Hematopoietic multipotent progenitor cell treated with erythropoietin and hydrocortisone succinate and interleukin-3 and kit ligand, for 17 days (in vitro differentiated cells): ENCODE measurements at regions not wholly inside any gene's neighbourhood (a gene's known extent, or its start where the extent isn't known, plus 50 kb on each side); places are given as distances from the start of the nearest gene placed in this dataset.
"Not testable (repeated sequence)": the region's sequence is repeated elsewhere in the genome, so short reads cannot be mapped to it uniquely, and the experiment has no call there.

Source experiments
- DNase-seq: peaks from one replicate; pipeline ENCODE4 v3.0.0-alpha.2; 2015; ENCODE audit warnings: low spot score

DNA sequence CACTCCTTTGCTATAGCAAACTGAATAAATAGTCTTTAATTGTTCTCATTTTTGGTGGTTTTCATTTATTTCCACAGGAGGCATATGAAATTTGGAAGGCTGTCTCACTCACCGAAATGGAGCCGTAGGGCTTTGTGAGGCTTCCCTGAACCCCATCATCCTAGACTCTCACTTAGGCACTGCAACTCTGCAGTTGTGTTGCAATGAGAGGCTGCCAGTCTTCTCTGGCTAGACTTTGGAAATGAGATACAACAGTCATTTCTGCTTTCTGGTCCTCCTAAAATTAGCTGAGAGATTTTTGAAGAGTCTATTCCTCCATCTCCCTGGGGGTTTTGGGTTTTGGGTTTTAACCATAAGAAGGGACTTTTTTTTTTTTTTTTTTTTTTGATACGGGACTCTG, 146.5 kb downstream of the SH3BGRL start:
- DNase-seq = no peak

DNA sequence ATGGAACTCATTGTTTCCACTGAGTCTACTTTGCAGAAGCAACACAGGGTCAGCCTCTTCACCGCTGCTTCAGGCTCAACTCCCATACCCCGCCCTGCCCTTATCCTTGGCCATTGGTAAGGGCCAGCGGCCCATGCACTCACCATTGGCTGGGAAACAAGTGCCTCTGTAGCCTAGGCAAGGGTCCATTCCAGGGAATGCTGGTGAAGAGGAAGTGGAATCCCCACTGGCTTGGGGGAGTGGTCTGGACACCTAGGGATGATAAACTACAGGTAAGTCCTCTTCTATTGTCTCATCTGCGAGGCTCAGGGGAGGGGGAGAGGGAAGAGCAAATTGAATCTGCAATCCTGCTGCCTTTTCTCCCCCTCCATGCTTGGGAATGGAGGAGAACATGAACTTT, 153.1 kb downstream of the SH3BGRL start:
- no peak for DNase-seq

DNA sequence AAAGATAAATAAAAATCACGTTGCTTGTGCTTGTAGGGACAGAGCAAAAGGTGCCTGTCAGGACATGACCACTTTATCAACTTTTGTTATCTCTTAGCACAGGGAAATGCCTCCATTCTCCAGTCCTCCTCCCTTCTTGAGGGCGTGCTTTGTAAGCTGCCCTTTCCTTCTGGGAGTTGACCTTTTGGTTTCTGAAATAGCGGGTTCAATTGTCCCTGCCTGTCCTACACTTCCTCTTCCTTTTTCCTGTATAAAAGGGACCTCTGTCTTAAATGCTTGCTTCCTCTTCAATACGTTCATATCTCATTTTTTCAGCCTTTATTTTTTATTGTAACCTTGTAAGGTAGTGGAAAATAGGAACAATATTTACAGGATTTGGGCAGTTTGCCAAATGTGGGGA, 153.5 kb downstream of the SH3BGRL start:
- DNase-seq = no peak

DNA sequence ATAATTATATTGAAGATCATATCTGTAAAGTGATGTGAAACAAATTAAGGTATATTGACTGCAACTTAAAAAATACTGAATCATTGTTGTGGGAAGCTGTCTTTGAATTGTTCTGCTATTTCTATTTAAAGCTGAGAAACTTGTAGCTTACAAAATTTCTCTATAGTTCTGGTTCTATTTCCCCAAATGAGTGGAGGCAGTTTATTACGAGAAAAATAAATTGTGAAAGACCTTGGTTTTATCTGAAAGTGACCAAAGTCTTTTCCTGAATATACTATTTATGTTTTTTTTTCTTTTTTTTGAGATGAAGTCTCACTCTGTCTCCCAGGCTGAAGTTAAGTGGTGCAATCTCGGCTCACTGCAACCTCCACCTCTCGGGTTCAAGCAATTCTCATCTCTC, 165.4 kb downstream of the SH3BGRL start:
- DNase-seq = no peak

DNA sequence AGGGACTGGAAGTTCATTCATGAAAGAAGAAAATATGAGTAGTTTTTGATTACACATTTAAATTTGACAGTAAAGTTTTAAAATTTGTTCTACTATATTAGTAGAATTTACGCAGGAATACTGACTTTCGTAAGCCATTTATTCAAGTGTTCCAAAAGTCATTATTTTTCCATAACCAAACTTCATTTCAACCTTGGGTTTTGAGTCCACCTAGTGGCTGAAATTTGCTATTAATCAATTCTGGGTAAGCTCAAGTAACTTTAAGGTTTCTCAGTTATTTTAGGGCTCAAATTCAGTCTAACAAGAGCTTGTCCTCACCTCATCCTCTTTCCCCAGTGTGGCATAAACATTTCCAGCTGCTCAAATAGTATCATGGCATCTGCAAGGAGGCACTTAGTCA, 175.4 kb downstream of the SH3BGRL start:
- peak; percentile 5 for DNase-seq

DNA sequence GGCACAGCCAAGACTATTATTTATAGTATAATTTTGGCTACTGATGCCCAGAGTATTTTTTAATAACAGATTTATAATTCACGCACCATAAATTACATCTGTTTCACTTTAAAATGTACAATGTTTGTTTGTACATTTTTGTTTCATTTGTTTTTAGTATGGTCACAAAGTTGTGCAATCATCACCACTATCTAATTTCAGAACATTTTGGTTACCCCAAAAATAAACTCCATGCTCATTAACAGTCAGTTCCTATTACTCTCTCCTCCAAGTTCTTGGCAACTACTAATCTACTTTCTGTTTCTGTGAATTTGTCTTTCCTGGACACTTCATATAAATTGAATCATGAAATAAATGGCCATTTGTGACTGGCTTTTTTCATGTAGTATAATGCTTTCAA, 176.7 kb downstream of the SH3BGRL start:
- DNase-seq = no peak

DNA sequence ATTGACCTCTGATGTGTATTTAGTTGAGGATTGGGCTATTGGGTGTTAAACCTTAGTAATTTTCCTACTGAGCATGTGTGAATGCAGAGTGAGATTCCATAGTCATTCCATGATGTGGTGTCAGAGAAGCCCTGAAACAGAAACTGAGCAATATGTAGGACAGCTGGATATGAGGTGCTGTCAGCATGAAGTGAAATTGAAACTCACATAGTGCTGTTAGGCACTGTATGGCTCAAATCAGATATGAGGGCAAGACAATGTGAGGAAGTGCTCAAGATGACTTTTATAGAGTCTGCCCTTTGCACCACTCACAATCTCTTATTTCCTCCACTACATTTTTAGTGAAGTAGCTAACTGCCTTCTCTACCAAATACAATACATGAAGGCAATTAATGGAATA, 188.3 kb downstream of the SH3BGRL start:
- DNase-seq = no peak

DNA sequence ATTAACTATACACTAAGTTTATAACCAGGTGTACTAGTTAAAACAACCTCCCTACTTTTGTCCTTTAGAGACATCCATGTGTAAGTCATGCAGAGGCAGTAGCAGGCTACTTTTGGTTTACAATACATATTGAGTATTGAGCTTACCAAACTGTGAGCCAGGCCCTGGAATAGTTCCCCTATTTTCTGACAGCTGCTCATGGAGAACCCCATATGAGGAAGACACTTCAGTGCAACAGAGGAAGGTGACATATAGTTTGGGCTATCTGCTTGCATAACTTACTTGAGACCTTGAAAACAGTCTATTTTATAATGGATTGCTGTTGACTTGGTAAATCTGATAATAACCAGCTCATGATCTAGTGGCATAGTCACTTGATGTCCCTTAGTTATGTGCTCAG, 190.5 kb downstream of the SH3BGRL start:
- no peak for DNase-seq

DNA sequence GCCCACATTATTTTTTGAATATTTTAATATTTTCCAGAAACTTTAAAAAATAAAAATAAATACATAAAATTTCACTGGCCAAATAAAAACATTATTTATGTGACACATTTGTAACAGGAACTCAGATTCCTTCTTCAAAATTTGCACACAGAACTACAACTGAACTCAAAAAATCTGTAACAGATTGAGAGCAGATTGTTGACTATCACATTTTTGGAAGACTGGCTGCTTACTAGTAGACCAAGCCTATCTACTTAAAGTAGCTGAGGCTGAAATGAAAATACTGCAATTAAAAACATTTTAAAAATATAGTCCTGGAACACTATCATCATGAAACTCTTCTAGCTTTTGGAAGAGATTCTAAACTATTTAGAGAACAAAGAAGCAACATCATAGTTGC, 203.9 kb downstream of the SH3BGRL start:
- no peak for DNase-seq

DNA sequence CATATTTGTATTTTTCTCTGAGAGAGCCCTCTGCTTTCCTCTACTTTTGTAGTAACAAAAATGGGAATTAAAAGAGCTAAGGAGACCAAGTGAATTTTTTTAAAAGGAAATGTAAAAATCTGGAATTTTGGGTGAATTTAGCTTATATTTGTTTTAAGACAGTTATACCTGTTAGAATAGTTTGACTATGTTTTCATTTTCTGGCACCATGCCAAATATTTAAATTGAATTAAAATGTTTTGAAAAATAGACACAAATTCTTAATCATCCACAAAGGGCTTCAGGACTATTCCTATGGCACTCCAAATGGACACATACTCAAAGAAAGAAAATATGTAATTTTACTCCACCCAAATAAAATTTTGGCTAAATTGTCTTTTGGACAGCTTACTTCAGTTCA, 209.6 kb downstream of the SH3BGRL start:
- no peak for DNase-seq

DNA sequence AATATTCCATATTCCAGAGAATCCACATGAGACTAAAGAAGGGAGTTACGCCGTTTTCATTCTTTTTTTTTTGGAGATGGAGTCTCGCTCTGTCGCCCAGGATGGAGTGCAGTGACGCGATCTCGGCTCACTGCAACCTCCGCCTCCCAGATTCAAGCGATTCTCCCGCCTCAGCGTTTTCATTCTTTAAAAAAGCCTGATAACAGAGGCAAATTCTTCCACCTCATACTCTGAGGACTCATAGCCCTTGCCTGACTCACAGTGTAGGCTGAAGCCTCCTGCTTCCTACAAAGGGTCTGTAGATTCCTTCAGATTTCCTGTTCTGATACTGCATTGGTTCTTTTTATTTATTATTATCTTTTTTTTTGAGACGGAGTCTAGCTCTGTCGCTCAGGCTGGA, 210.5 kb downstream of the SH3BGRL start:
- DNase-seq = no peak

DNA sequence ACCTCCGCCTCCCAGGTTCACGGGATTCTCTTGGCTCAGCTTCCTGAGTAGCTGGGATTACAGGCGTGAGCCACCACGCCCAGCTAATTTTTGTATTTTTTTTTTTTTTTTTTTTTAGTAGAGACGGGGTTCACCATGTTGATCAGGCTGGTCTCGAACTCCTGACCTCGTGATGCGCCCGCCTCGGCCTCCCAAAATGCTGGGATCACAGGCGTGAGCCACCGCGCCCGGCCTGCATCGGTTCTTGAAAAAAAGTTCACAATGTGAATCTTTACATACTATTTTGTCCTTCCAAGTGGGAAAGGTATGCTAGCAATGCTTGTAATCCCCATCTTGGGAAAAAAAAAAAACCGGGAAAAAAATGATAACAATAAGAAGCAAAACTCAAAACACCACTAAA, 211.0 kb downstream of the SH3BGRL start:
- DNase-seq = not testable (repeated sequence)

DNA sequence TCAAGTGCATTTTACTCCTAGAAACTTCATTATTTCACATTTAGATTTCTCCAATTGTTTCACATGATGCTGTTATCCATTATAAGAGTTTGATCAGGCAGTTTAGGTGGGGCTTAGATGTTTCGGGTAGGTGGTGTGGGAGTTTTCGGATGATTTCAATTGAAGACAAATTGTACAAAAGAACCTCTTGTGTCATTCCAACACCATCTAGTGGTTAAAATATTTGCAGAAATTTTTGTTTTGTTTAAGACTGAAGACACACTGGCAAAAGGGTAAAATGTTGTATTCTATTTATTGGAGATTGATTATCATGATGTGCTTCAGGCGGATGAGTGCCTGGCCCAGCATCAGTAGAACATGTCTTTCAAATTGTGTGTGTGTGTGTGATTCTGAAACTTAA, 212.7 kb downstream of the SH3BGRL start:
- DNase-seq = no peak
